ENCODE measurements at regions not wholly inside any gene's neighbourhood (a gene's known extent, or its start where the extent isn't known, plus 50 kb on each side); places are given as distances from the start of the nearest gene placed in this dataset.

DNA sequence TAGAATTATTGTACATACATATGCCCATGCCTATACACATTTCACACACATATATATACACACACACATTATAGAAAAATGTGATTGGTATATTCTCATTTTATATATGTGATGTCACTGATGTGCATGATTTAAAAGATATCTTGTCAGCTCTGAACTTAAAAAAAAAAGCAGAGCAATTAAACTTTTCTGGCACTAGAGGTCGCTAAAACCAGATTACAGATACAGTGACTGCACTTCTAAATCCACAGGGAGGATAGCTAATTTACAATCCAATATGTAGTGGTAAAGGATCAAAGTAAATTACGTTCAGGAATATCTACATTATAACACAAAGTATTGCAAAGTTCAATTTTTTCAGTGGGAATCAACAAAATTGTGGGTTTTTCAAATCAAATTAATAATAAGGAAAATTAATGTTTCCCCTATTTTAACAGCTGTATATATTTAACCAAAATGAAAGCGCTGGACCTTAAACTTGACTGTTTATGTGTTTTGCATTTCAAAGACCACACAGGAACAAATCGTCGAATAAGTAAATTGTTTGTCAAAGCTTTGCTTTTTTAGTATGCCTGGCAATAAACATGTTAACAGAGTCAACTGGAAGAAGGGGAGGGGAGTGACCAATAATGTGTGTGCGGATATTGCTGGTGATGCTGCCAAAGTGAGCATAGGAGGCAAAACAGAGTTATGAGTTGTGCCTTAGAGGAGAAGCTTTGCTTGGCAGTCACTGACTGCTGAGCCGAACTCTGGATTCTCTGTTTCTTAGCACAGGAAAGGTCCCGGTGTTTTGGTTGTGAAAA lies 1201.4 kb upstream of the C9orf72 start:
- no peak for DNase-seq
- CTCF ChIA-PET: interaction anchor here (0.7 kb wide), 4 partner anchors 10 to 418 kb away, joined by 3 to 5 read pairs (median 4); no protein-coding TSS in a partner anchor
- Histone ChIP-seq H3K4me1 (replicated peaks; ENCODE audit: insufficient read depth) (no peaks in the 10 kb centered on the region), H3K4me3 (no peak overlapping the region), H3K36me3 (ENCODE audit: low read depth) (no peaks in the 10 kb centered on the region), H3K4me2 (no peak overlapping the region), H2AFZ (no peak overlapping the region), H3F3A (ENCODE audit: insufficient read depth, low read depth) (no peaks in the 10 kb centered on the region), H3K27ac (no peak overlapping the region), H3K79me2 (ENCODE audit: low read depth) (no peaks in the 10 kb centered on the region), H3K9me2 (ENCODE audit: insufficient read depth) (no peaks in the 10 kb centered on the region), H4K20me1 (ENCODE audit: insufficient read depth) (no peaks in the 10 kb centered on the region), H3K9me3 (ENCODE audit: insufficient read depth, low read depth) (no peaks in the 10 kb centered on the region), H3K27me3 (ENCODE audit: insufficient read depth, low read depth) (no peaks in the 10 kb centered on the region)
- TF ChIP-seq, protein P1, sequence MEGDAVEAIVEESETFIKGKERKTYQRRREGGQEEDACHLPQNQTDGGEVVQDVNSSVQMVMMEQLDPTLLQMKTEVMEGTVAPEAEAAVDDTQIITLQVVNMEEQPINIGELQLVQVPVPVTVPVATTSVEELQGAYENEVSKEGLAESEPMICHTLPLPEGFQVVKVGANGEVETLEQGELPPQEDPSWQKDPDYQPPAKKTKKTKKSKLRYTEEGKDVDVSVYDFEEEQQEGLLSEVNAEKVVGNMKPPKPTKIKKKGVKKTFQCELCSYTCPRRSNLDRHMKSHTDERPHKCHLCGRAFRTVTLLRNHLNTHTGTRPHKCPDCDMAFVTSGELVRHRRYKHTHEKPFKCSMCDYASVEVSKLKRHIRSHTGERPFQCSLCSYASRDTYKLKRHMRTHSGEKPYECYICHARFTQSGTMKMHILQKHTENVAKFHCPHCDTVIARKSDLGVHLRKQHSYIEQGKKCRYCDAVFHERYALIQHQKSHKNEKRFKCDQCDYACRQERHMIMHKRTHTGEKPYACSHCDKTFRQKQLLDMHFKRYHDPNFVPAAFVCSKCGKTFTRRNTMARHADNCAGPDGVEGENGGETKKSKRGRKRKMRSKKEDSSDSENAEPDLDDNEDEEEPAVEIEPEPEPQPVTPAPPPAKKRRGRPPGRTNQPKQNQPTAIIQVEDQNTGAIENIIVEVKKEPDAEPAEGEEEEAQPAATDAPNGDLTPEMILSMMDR (conservative IDR thresholded peaks at IDR 0.05): peak; percentile 36; the same call in 1 of the 2 replicates
- TF ChIP-seq EZH2 (IDR thresholded peaks at IDR 0.05; ENCODE audit: low read depth): no peak
- POLR2A ChIA-PET (ENCODE audit: unreplicated experiment): no interaction called here
- no TSS peak for BruUV-seq (replicated peaks)
- intact Hi-C loops (cut with micrococcal nuclease; ENCODE audit: unreplicated experiment): loop anchor here (5.0 kb wide), 1 partner anchor 438 kb away; the partner anchor contains the start of gene LINGO2

DNA sequence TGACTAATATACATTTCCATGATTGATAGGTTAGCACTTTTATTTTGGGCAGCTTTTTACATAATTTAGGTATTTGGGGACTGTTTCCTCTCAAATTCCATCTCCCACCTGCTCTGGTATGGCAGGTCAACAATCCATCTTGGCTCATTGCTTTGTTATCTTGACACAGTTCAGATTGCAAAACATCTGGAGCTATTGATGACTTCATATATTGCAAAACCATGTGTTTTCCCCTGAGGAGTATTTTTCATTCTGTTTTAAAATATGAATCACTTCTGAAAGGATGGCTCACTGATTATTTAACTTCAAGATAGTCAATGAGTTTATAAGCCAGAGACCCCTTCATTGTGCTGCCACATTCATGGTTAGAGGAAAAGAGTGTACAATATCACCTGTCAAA lies 1206.0 kb upstream of the C9orf72 start:
- no peak for TF ChIP-seq EZH2 (IDR thresholded peaks at IDR 0.05; ENCODE audit: low read depth)
- TF ChIP-seq, protein P1 (conservative IDR thresholded peaks at IDR 0.05): no peak
- DNase-seq: no peak
- H3K27ac ChIP-seq: no peak overlapping the region
- no peaks in the 10 kb centered on the region for H3K9me2 ChIP-seq (ENCODE audit: insufficient read depth)
- no peaks in the 10 kb centered on the region for H3K27me3 ChIP-seq (ENCODE audit: insufficient read depth, low read depth)
- H2AFZ ChIP-seq: no peak overlapping the region
- no peaks in the 10 kb centered on the region for H3K9me3 ChIP-seq (ENCODE audit: insufficient read depth, low read depth)
- no peak overlapping the region for H3K4me2 ChIP-seq
- no peaks in the 10 kb centered on the region for H3F3A ChIP-seq (ENCODE audit: insufficient read depth, low read depth)
- no peak overlapping the region for H3K4me3 ChIP-seq
- ChIA-PET CTCF (no interaction called here), POLR2A (ENCODE audit: unreplicated experiment) (no interaction called here)
- no peaks in the 10 kb centered on the region for H3K4me1 ChIP-seq (replicated peaks; ENCODE audit: insufficient read depth)
- no TSS peak for BruUV-seq (replicated peaks)
- no peaks in the 10 kb centered on the region for H3K79me2 ChIP-seq (ENCODE audit: low read depth)
- H3K36me3 ChIP-seq (ENCODE audit: low read depth): no peaks in the 10 kb centered on the region
- intact Hi-C loops (cut with micrococcal nuclease; ENCODE audit: unreplicated experiment): no loop called here
- no peaks in the 10 kb centered on the region for H4K20me1 ChIP-seq (ENCODE audit: insufficient read depth)

DNA sequence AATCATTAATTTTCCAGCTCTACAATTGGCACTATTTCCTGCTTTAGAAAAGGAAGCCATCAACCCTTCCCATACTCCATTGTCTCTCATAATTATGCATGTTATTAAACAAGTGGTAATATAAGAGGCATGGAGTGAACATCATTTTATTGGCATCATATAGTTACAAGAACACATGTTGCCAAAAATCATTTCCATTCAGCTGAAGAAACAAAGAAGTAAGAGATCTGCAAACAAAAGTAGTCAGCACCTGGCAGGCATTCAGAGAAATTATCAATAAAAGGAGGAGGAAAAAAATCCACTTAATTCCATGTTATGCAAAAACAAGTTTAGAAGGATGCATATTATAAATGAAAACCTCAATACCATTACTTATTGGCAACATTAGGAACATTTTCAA lies 1208.2 kb upstream of the C9orf72 start:
- H3K9me3 ChIP-seq (ENCODE audit: insufficient read depth, low read depth): no peaks in the 10 kb centered on the region
- no peaks in the 10 kb centered on the region for H4K20me1 ChIP-seq (ENCODE audit: insufficient read depth)
- H3K27ac ChIP-seq: no peak overlapping the region
- intact Hi-C loops (cut with micrococcal nuclease; ENCODE audit: unreplicated experiment): no loop called here
- H3K4me3 ChIP-seq: no peak overlapping the region
- DNase-seq: no peak
- POLR2A ChIA-PET (ENCODE audit: unreplicated experiment): interaction anchor here (0.6 kb wide), 1 partner anchor 694 kb away, joined by 6 read pairs; no protein-coding TSS in a partner anchor
- CTCF ChIA-PET: no interaction called here
- no TSS peak for BruUV-seq (replicated peaks)
- TF ChIP-seq EZH2 (IDR thresholded peaks at IDR 0.05; ENCODE audit: low read depth): no peak
- TF ChIP-seq, protein P1 (conservative IDR thresholded peaks at IDR 0.05): no peak
- no peaks in the 10 kb centered on the region for H3K9me2 ChIP-seq (ENCODE audit: insufficient read depth)
- no peak overlapping the region for H3K4me2 ChIP-seq
- H3K4me1 ChIP-seq (replicated peaks; ENCODE audit: insufficient read depth): no peaks in the 10 kb centered on the region
- H3F3A ChIP-seq (ENCODE audit: insufficient read depth, low read depth): no peaks in the 10 kb centered on the region
- no peaks in the 10 kb centered on the region for H3K27me3 ChIP-seq (ENCODE audit: insufficient read depth, low read depth)
- no peaks in the 10 kb centered on the region for H3K36me3 ChIP-seq (ENCODE audit: low read depth)
- H3K79me2 ChIP-seq (ENCODE audit: low read depth): no peaks in the 10 kb centered on the region
- H2AFZ ChIP-seq: no peak overlapping the region

All from PC-9 (cell line).